ENCODE measurements at regions not wholly inside any gene's neighbourhood (a gene's known extent, or its start where the extent isn't known, plus 50 kb on each side); places are given as distances from the start of the nearest gene placed in this dataset.

- TF ChIP-seq CTCF (IDR thresholded peaks at IDR 0.05), result no peak
- no peak for TF ChIP-seq POLR2A (IDR thresholded peaks at IDR 0.05)
These were observed 205.0 kb upstream of the RFC3 start for GRCh38 chr13:33612641-33613638.
